Spleen (tissue), 7 donors: ENCODE measurements at regions not wholly inside any gene's neighbourhood (a gene's known extent, or its start where the extent isn't known, plus 50 kb on each side); places are given as distances from the start of the nearest gene placed in this dataset.

ENCODE experiments used
- CTCF ChIP-seq, 11 experiments: fragments of 200-600 bp in 7 of 11; fragments of 450-650 bp in 4 of 11; sonication (generic) in 4 of 11; IDR thresholded peaks in 8 of 11; conservative IDR thresholded peaks in 3 of 11; 1 replicate in 7 of 11; 2 replicates in 4 of 11; pipeline versions ENCODE4 v1.4.0 to v1.8.0; 2016 to 2021; ENCODE audit warnings: antibody characterized with exemption in 11 of 11, inconsistent platforms in 4 of 11, mild to moderate bottlenecking in 1 of 11
- POLR2A ChIP-seq, 3 donors: fragments of 450-650 bp; IDR thresholded peaks; one replicate each; pipeline ENCODE4 v1.5.1; 2017; ENCODE audit warnings: antibody characterized with exemption in 3 of 3, mild to moderate bottlenecking in 1 of 3
- donor health status: DM: no; HTN: no; CAD: no; lungs with moderate emphysema.
- donor health status: DM: no; HTN: no; CAD: no.
- donor health status: DM: no; HTN: no; CAD: no.

GRCh38 chrX:87078231-87078630, 439.4 kb upstream of the KLHL4 start:
- TF ChIP-seq POLR2A (IDR thresholded peaks at IDR 0.05), result no peak
- TF ChIP-seq CTCF (IDR thresholded peaks at IDR 0.05 in 8 of 11, conservative IDR thresholded peaks at IDR 0.05 in 3 of 11), result no peak
